HEK293 (cell line): ENCODE measurements at regions not wholly inside any gene's neighbourhood (a gene's known extent, or its start where the extent isn't known, plus 50 kb on each side); places are given as distances from the start of the nearest gene placed in this dataset.

ENCODE experiments used
- CTCF ChIA-PET: fragments of 350-600 bp; formaldehyde crosslinking; extraction: SDS; loops from one replicate; lab custom pipeline; 2021; ENCODE audit warnings: antibody characterized with exemption; lab: Yijun Ruan, JAX
- POLR2A ChIA-PET: fragments of 300-600 bp; formaldehyde crosslinking; extraction: SDS; loops from one replicate; lab custom pipeline; 2020; ENCODE audit warnings: antibody characterized with exemption, inconsistent platforms; lab: Yijun Ruan, JAX
- H3K27ac ChIP-seq: fragments of 200-500 bp; sonication (Bioruptor generic); 2 replicates; pipeline ENCODE4 v1.5.1; 2014; ENCODE audit warnings: low read depth, low read length, control low read depth, inconsistent platforms; ENCODE audit errors: extremely low read depth
- H3K36me3 ChIP-seq, 2 experiments: fragments of 200-500 bp in 1 of 2; sonication (Bioruptor generic) in 1 of 2; 1 replicate in 1 of 2; 2 replicates in 1 of 2; pipeline ENCODE4 v1.5.1; 2014 to 2017; ENCODE audit warnings: inconsistent platforms in 2 of 2, low read length in 2 of 2; ENCODE audit not compliant: control insufficient read depth in 2 of 2, insufficient read depth in 1 of 2
- H3K4me1 ChIP-seq: fragments of 200-500 bp; sonication (Bioruptor generic); 2 replicates; pipeline ENCODE4 v1.5.1; 2014; ENCODE audit warnings: mild to moderate bottlenecking, low read length, inconsistent platforms; ENCODE audit not compliant: control insufficient read depth, insufficient read depth
- H3K4me3 ChIP-seq: 2 replicates; pipeline ENCODE4 v1.5.1; 2011; ENCODE audit warnings: low read depth, mild to moderate bottlenecking, control low read depth, low read length, moderate library complexity
- H3K9me3 ChIP-seq: fragments of 200-500 bp; sonication (Bioruptor generic); 2 replicates; pipeline ENCODE4 v1.5.1; 2014; ENCODE audit warnings: low read depth, low read length, inconsistent platforms; ENCODE audit not compliant: control insufficient read depth, insufficient read depth
- AEBP2 ChIP-seq: fragments of 450-650 bp; formaldehyde crosslinking; IDR thresholded peaks from 2 replicates; pipeline ENCODE4 v1.5.1; 2016; ENCODE audit warnings: missing biosample characterization, missing genetic modification characterization, borderline replicate concordance
- ATF2 ChIP-seq: fragments of 450-650 bp; formaldehyde crosslinking; IDR thresholded peaks from 2 replicates; pipeline ENCODE4 v1.5.1; 2016; ENCODE audit warnings: missing biosample characterization, missing genetic modification characterization, low read depth
- BCL11A ChIP-seq: fragments of 450-650 bp; formaldehyde crosslinking; IDR thresholded peaks from 2 replicates; pipeline ENCODE4 v1.5.1; 2016; ENCODE audit warnings: low read depth, missing biosample characterization, missing genetic modification characterization
- CTCF ChIP-seq: fragments of 450-650 bp; formaldehyde crosslinking; IDR thresholded peaks from 2 replicates; pipeline ENCODE4 v1.5.1; 2016; ENCODE audit warnings: missing biosample characterization, missing genetic modification characterization
- EGR2 ChIP-seq: fragments of 450-650 bp; formaldehyde crosslinking; IDR thresholded peaks from 2 replicates; pipeline ENCODE4 v1.5.1; 2016; ENCODE audit warnings: low read depth, missing biosample characterization, missing genetic modification characterization
- HOXD13 ChIP-seq: sonication (generic); formaldehyde crosslinking; IDR thresholded peaks from 2 replicates; pipeline ENCODE4 v1.8.0; 2022; ENCODE audit warnings: missing genetic modification reagents, borderline replicate concordance
- MEIS1 ChIP-seq: sonication (generic); formaldehyde crosslinking; IDR thresholded peaks from 2 replicates; pipeline ENCODE4 v1.8.1; 2022; ENCODE audit warnings: missing genetic modification reagents, mild to moderate bottlenecking, borderline replicate concordance
- OSR2 ChIP-seq: fragments of 450-650 bp; formaldehyde crosslinking; IDR thresholded peaks from 2 replicates; pipeline ENCODE4 v1.5.1; 2016; ENCODE audit warnings: missing biosample characterization, missing genetic modification characterization
- PATZ1 ChIP-seq: fragments of 450-650 bp; formaldehyde crosslinking; IDR thresholded peaks from 2 replicates; pipeline ENCODE4 v1.5.1; 2016; ENCODE audit warnings: missing biosample characterization, missing genetic modification characterization
- PBX3 ChIP-seq: sonication (generic); formaldehyde crosslinking; IDR thresholded peaks from 2 replicates; pipeline ENCODE4 v1.8.1; 2022; ENCODE audit warnings: mild to moderate bottlenecking, moderate library complexity, missing genetic modification reagents
- SALL2 ChIP-seq: fragments of 450-650 bp; formaldehyde crosslinking; IDR thresholded peaks from 2 replicates; pipeline ENCODE4 v1.5.0; 2017; ENCODE audit warnings: missing biosample characterization, mild to moderate bottlenecking, missing genetic modification characterization, borderline replicate concordance
- ZFP3 ChIP-seq: fragments of 450-650 bp; formaldehyde crosslinking; IDR thresholded peaks from 2 replicates; pipeline ENCODE4 v1.5.1; 2016; ENCODE audit warnings: low read depth, missing biosample characterization, missing genetic modification characterization
- ZFP69B ChIP-seq: fragments of 450-650 bp; formaldehyde crosslinking; IDR thresholded peaks from 2 replicates; pipeline ENCODE4 v1.5.1; 2016; ENCODE audit warnings: missing biosample characterization, missing genetic modification characterization
- ZNF10 ChIP-seq: fragments of 450-650 bp; formaldehyde crosslinking; IDR thresholded peaks from 2 replicates; pipeline ENCODE4 v1.5.1; 2017; ENCODE audit warnings: missing biosample characterization, missing genetic modification characterization
- ZNF133 ChIP-seq: fragments of 450-650 bp; formaldehyde crosslinking; IDR thresholded peaks from 2 replicates; pipeline ENCODE4 v1.5.1; 2016; ENCODE audit warnings: missing biosample characterization, missing genetic modification characterization
- ZNF138 ChIP-seq: fragments of 450-650 bp; formaldehyde crosslinking; IDR thresholded peaks from 2 replicates; pipeline ENCODE4 v1.5.1; 2016; ENCODE audit warnings: missing biosample characterization, missing genetic modification characterization, borderline replicate concordance
- ZNF175 ChIP-seq: fragments of 450-650 bp; formaldehyde crosslinking; IDR thresholded peaks from 2 replicates; pipeline ENCODE4 v1.5.1; 2016; ENCODE audit warnings: missing biosample characterization, missing genetic modification characterization
- ZNF223 ChIP-seq: fragments of 450-650 bp; formaldehyde crosslinking; IDR thresholded peaks from 2 replicates; pipeline ENCODE4 v1.5.1; 2016; ENCODE audit warnings: missing biosample characterization, missing genetic modification characterization
- ZNF24 ChIP-seq: fragments of 450-650 bp; formaldehyde crosslinking; IDR thresholded peaks from 2 replicates; pipeline ENCODE4 v1.5.1; 2016; ENCODE audit warnings: missing biosample characterization, missing genetic modification characterization
- ZNF274 ChIP-seq, 2 experiments: fragments of 200-500 bp in 1 of 2; fragments of 450-650 bp in 1 of 2; sonication (Bioruptor generic) in 1 of 2; formaldehyde crosslinking in 1 of 2; IDR thresholded peaks; 2 replicates each; pipeline versions ENCODE4 v1.5.1 to v1.6.1; 2014 to 2016; ENCODE audit warnings: borderline replicate concordance in 1 of 2, inconsistent platforms in 1 of 2, low read length in 1 of 2, missing biosample characterization in 1 of 2, missing genetic modification characterization in 1 of 2
- ZNF391 ChIP-seq: fragments of 450-650 bp; formaldehyde crosslinking; IDR thresholded peaks from 2 replicates; pipeline ENCODE4 v1.5.1; 2016; ENCODE audit warnings: low read depth, missing biosample characterization, missing genetic modification characterization, borderline replicate concordance
- ZNF529 ChIP-seq: fragments of 450-650 bp; formaldehyde crosslinking; IDR thresholded peaks from 2 replicates; pipeline ENCODE4 v1.5.1; 2017; ENCODE audit warnings: missing genetic modification characterization, missing biosample characterization; ENCODE audit not compliant: insufficient replicate concordance
- ZNF658 ChIP-seq: fragments of 450-650 bp; formaldehyde crosslinking; IDR thresholded peaks from 2 replicates; pipeline ENCODE4; 2016; ENCODE audit warnings: missing biosample characterization, missing genetic modification characterization
- ZNF664 ChIP-seq: fragments of 450-650 bp; formaldehyde crosslinking; IDR thresholded peaks from 2 replicates; pipeline ENCODE4 v1.5.1; 2016; ENCODE audit warnings: missing biosample characterization, missing genetic modification characterization
- ZNF707 ChIP-seq: fragments of 450-650 bp; formaldehyde crosslinking; IDR thresholded peaks from 2 replicates; pipeline ENCODE4 v1.5.1; 2016; ENCODE audit warnings: missing biosample characterization, missing genetic modification characterization
- ZNF747 ChIP-seq: fragments of 450-650 bp; formaldehyde crosslinking; IDR thresholded peaks from 2 replicates; pipeline ENCODE4 v1.5.1; 2016; ENCODE audit warnings: missing biosample characterization, missing genetic modification characterization
- ZNF76 ChIP-seq: fragments of 450-650 bp; formaldehyde crosslinking; IDR thresholded peaks from 2 replicates; pipeline ENCODE4; 2016; ENCODE audit warnings: low read depth, missing biosample characterization, missing genetic modification characterization, borderline replicate concordance
- ZNF837 ChIP-seq: fragments of 450-650 bp; formaldehyde crosslinking; IDR thresholded peaks from 2 replicates; pipeline ENCODE4 v1.5.1; 2016; ENCODE audit warnings: missing biosample characterization, missing genetic modification characterization

- no peak for TF ChIP-seq ZFP3 (tag by site-specific recombination)
- no peak for TF ChIP-seq ZNF175
- TF ChIP-seq ZNF529, result no peak
- no peak for TF ChIP-seq HOXD13 (CRISPR knock-in tag)
Measured at GRCh38 chr9:96126321-96126881, 175.6 kb downstream of the HSD17B3 start (continued).

GRCh38 chr9:96125624-96126023 lies 176.4 kb downstream of the HSD17B3 start:
- peaks cover 6% of the 10 kb centered on the region; the same call in 1 of the 2 replicates for H3K4me1 ChIP-seq
- POLR2A ChIA-PET, result no interaction called here
- no peak overlapping the region for H3K4me3 ChIP-seq
- H3K27ac ChIP-seq, result no peak overlapping the region
- CTCF ChIA-PET, result no interaction called here
- H3K9me3 ChIP-seq, result no peaks in the 10 kb centered on the region
- H3K36me3 ChIP-seq, result no peaks in the 10 kb centered on the region
- TF ChIP-seq ZNF658 (no peak), EGR2 (tag by site-specific recombination) (no peak), ZNF837 (tag by site-specific recombination) (no peak), BCL11A (tag by site-specific recombination) (no peak), ZNF274 (IDR thresholded peaks at IDR 0.05; ENCODE audit: low read length) (no peak), ZNF274 (tag by site-specific recombination; IDR thresholded peaks at IDR 0.05; ENCODE audit: borderline replicate concordance) (no peak), SALL2 (no peak), ZNF24 (tag by site-specific recombination) (no peak), ZNF138 (tag by site-specific recombination) (no peak), AEBP2 (no peak), ZNF664 (tag by site-specific recombination) (no peak), ZFP69B (tag by site-specific recombination) (no peak), PBX3 (CRISPR knock-in tag) (no peak), ZNF747 (tag by site-specific recombination) (no peak), ZNF76 (tag by site-specific recombination) (no peak), ZNF707 (no peak), ZNF223 (tag by site-specific recombination) (no peak), OSR2 (tag by site-specific recombination) (no peak), ZNF391 (tag by site-specific recombination) (no peak), ZNF133 (tag by site-specific recombination) (no peak)

GRCh38 chr9:96122751-96123150 lies 179.2 kb downstream of the HSD17B3 start:
- H3K4me3 ChIP-seq, result no peak overlapping the region
- ChIA-PET CTCF (no interaction called here), POLR2A (no interaction called here)
- no peaks in the 10 kb centered on the region for H3K9me3 ChIP-seq
- H3K4me1 ChIP-seq, result no peaks in the 10 kb centered on the region
- no peaks in the 10 kb centered on the region for H3K36me3 ChIP-seq
- no peak overlapping the region for H3K27ac ChIP-seq
- TF ChIP-seq CTCF (tag by site-specific recombination) (no peak), ATF2 (tag by site-specific recombination) (0 out of 2 replicates have a peak, but pooled peaks have one; percentile 38), ZNF707 (no peak), ZFP69B (tag by site-specific recombination) (no peak), PATZ1 (no peak), MEIS1 (no peak), ZNF10 (tag by site-specific recombination) (no peak)
